Aorta (tissue), 5 donors: ENCODE measurements at regions not wholly inside any gene's neighbourhood (a gene's known extent, or its start where the extent isn't known, plus 50 kb on each side); places are given as distances from the start of the nearest gene placed in this dataset.

ENCODE experiments used
- ATAC-seq: fragments of 200-7000 bp; cut with Tn5 transposase; one replicate; pipeline ENCODE4 v1.9.1; 2022; ENCODE audit warnings: moderate library complexity; ENCODE audit not compliant: low FRiP score
- DNase-seq, 2 donors: peaks; one replicate each; pipeline ENCODE4 v3.0.0-alpha.2; 2020
- H3K27ac ChIP-seq, 2 donors: one replicate each; pipeline ENCODE4 v1.5.1; 2013; ENCODE audit warnings: low read length in 2 of 2, mild to moderate bottlenecking in 2 of 2, moderate library complexity in 2 of 2, control low read depth in 1 of 2, inconsistent platforms in 1 of 2, low read depth in 1 of 2
- H3K27me3 ChIP-seq, 2 donors: one replicate each; pipeline ENCODE4 v1.6.1; 2013; ENCODE audit warnings: control low read depth in 1 of 2, low read length in 1 of 2, mild to moderate bottlenecking in 1 of 2, moderate library complexity in 1 of 2; ENCODE audit not compliant: insufficient read depth in 2 of 2, control insufficient read depth in 1 of 2
- H3K36me3 ChIP-seq, 2 donors: one replicate each; pipeline ENCODE4 v1.6.1; 2013; ENCODE audit warnings: control low read depth in 1 of 2, low read length in 1 of 2, mild to moderate bottlenecking in 1 of 2; ENCODE audit not compliant: insufficient read depth in 2 of 2, control insufficient read depth in 1 of 2
- H3K4me1 ChIP-seq, 2 donors: one replicate each; pipeline ENCODE4 v1.6.1; 2013; ENCODE audit warnings: low read length in 2 of 2, control low read depth in 1 of 2, mild to moderate bottlenecking in 1 of 2, moderate library complexity in 1 of 2; ENCODE audit not compliant: insufficient read depth in 2 of 2, control insufficient read depth in 1 of 2
- H3K4me3 ChIP-seq, 2 donors: one replicate each; pipeline ENCODE4 v1.5.1; 2013; ENCODE audit warnings: low read length in 2 of 2, control low read depth in 1 of 2, mild to moderate bottlenecking in 1 of 2
- H3K9me3 ChIP-seq: one replicate; pipeline ENCODE4 v1.6.1; 2013; ENCODE audit warnings: mild to moderate bottlenecking, low read length; ENCODE audit not compliant: control insufficient read depth
- WGBS, 2 donors: extraction: QIAGEN DNeasy Blood & Tissue Kit; methylation state at CpG; one replicate each; pipeline ENCODE4 v1.1.7; 2013; 5-methylcytosine and 5-hydroxymethylcytosine counted together
- intact Hi-C, 2 donors: fragments of 100-400 bp; cut with DNase I; formaldehyde crosslinking; loops; one replicate each; pipeline versions ENCODE4 v1.14.2 to v1.15.0; 2022
- donor health status: healthy with polysubstance abuse.
- donor health status: Bipolar disorder and iron deficiency.
- donor health status: DM: no; HTN: no; CAD: no.
- donor health status: DM: no; HTN: no; CAD: no.
- donor health status: DM: yes; HTN: yes; CAD: no.

- 40 to 57% methylated on average over 4 of the region's 4 CpGs for WGBS, 2 donors
- no peaks in the 10 kb centered on the region for H3K36me3 ChIP-seq
- DNase-seq: no peak
These were observed 154.3 kb upstream of the PITX1 start for GRCh38 chr5:135188233-135188914.

GRCh38 chr5:135186662-135187522 lies 152.9 kb upstream of the PITX1 start:
- WGBS, 2 donors: 93 to 94% methylated on average over 8 of the region's 8 CpGs
- H3K27me3 ChIP-seq: no peaks in the 10 kb centered on the region
- H3K9me3 ChIP-seq: no peaks in the 10 kb centered on the region
- no peak for DNase-seq
- no peak overlapping the region for H3K27ac ChIP-seq
- no peaks in the 10 kb centered on the region for H3K4me1 ChIP-seq
- intact Hi-C loops: no loop called here
- no peak overlapping the region for H3K4me3 ChIP-seq
- no peaks in the 10 kb centered on the region for H3K36me3 ChIP-seq
- ATAC-seq: no peak

More at GRCh38 chr5:135188233-135188914, 154.3 kb upstream of the PITX1 start:
- Histone ChIP-seq H3K4me3 (no peak overlapping the region), H3K27me3 (no peaks in the 10 kb centered on the region), H3K4me1 (no peaks in the 10 kb centered on the region), H3K9me3 (no peaks in the 10 kb centered on the region), H3K27ac (no peak overlapping the region)
- ATAC-seq: no peak
- intact Hi-C loops: no loop called here

GRCh38 chr5:135185481-135186065 lies 151.5 kb upstream of the PITX1 start:
- 87 to 89% methylated on average over 6 of the region's 6 CpGs for WGBS, 2 donors
- H3K9me3 ChIP-seq: no peaks in the 10 kb centered on the region

GRCh38 chr5:135184646-135185045 lies 150.6 kb upstream of the PITX1 start:
- DNase-seq (no peak), ATAC-seq (no peak)
- WGBS, 2 donors: 97% methylated on average over 7 of the region's 7 CpGs
- no peak overlapping the region for H3K4me3 ChIP-seq
- intact Hi-C loops: no loop called here
- H3K9me3 ChIP-seq: no peaks in the 10 kb centered on the region
- no peaks in the 10 kb centered on the region for H3K4me1 ChIP-seq
- H3K36me3 ChIP-seq: no peaks in the 10 kb centered on the region
- H3K27ac ChIP-seq: no peak overlapping the region
- H3K27me3 ChIP-seq: no peaks in the 10 kb centered on the region

More at GRCh38 chr5:135185481-135186065, 151.5 kb upstream of the PITX1 start:
- Histone ChIP-seq H3K4me3 (no peak overlapping the region), H3K36me3 (no peaks in the 10 kb centered on the region), H3K27me3 (no peaks in the 10 kb centered on the region), H3K27ac (no peak overlapping the region), H3K4me1 (no peaks in the 10 kb centered on the region)
- intact Hi-C loops: no loop called here
- ATAC-seq: no peak
- no peak for DNase-seq

- Histone ChIP-seq H3K4me1 (no peaks in the 10 kb centered on the region), H3K27ac (no peak overlapping the region), H3K36me3 (no peaks in the 10 kb centered on the region), H3K9me3 (no peaks in the 10 kb centered on the region), H3K4me3 (no peak overlapping the region), H3K27me3 (no peaks in the 10 kb centered on the region)
- no peak for DNase-seq
- WGBS, 2 donors: 91 to 93% methylated on average over 4 of the region's 4 CpGs
- no peak for ATAC-seq
- intact Hi-C loops: no loop called here
These were observed 149.4 kb upstream of the PITX1 start for GRCh38 chr5:135183464-135183863.

GRCh38 chr5:135182675-135183074 lies 148.6 kb upstream of the PITX1 start:
- ATAC-seq: no peak
- Histone ChIP-seq H3K27ac (no peak overlapping the region), H3K27me3 (no peaks in the 10 kb centered on the region), H3K9me3 (no peaks in the 10 kb centered on the region), H3K4me3 (no peak overlapping the region), H3K4me1 (no peaks in the 10 kb centered on the region), H3K36me3 (no peaks in the 10 kb centered on the region)
- WGBS, 2 donors: 91 to 94% methylated on average over 5 of the region's 5 CpGs
- intact Hi-C loops: no loop called here
- DNase-seq: no peak

GRCh38 chr5:135181653-135182052 lies 147.6 kb upstream of the PITX1 start:
- 99% methylated on average over 3 of the region's 3 CpGs for WGBS, 2 donors
- Histone ChIP-seq H3K27ac (no peak overlapping the region), H3K4me1 (no peaks in the 10 kb centered on the region), H3K27me3 (no peaks in the 10 kb centered on the region), H3K4me3 (no peak overlapping the region), H3K9me3 (no peaks in the 10 kb centered on the region), H3K36me3 (no peaks in the 10 kb centered on the region)
- DNase-seq: no peak
- intact Hi-C loops: no loop called here
- ATAC-seq: no peak

- no peaks in the 10 kb centered on the region for H3K9me3 ChIP-seq
- ATAC-seq (no peak), DNase-seq (peak in 1 of 2 donors; percentile 51)
- intact Hi-C loops: no loop called here
- no peak overlapping the region for H3K27ac ChIP-seq
- H3K4me3 ChIP-seq: no peak overlapping the region
- no peaks in the 10 kb centered on the region for H3K27me3 ChIP-seq
- no peaks in the 10 kb centered on the region for H3K4me1 ChIP-seq
- no peaks in the 10 kb centered on the region for H3K36me3 ChIP-seq
- WGBS, 2 donors: 81 to 87% methylated on average over 7 to 11 of the region's 11 CpGs
These were observed 145.4 kb upstream of the PITX1 start for GRCh38 chr5:135179308-135179980.
